WI38 (cell line): ENCODE measurements at regions not wholly inside any gene's neighbourhood (a gene's known extent, or its start where the extent isn't known, plus 50 kb on each side); places are given as distances from the start of the nearest gene placed in this dataset.

ENCODE experiments used
- H3K4me3 ChIP-seq: 2 replicates; pipeline ENCODE4 v1.5.1; 2011; ENCODE audit warnings: low read depth, mild to moderate bottlenecking, control low read depth, low read length
- TF ChIP-seq, protein P1 (sequence below): IDR thresholded peaks from 2 replicates; pipeline ENCODE4 v1.5.1; 2012; ENCODE audit warnings: low read depth, mild to moderate bottlenecking, control low read depth, low read length

DNA sequence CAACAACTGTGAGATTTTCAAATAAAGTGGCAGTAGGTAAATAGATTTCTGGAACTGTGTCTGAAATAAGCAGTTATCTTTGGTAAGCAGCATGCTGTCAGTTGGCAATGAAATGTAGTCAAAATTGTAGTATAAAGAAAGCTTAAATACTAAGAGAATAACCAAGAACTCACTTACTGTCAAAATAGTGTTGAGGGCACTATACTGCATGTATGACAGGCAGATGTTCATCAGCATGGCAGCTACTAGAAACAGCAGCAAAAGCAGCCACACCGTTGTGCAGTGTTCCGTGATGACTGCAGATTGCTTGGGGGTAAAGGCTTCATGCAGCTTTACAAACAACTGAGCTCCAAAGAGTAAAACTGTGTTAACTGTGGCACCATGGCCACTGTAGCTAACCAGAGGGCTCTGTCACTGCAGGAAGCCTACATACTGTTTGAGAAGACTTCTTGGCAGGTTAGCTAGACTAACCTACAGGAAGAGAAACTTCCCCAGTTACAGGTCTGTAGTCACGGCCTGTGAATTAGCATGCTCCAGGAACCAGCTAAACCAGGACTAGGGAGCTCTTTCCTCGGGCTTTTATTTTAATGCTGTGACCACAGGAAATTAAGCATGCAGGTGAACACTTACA, 459.7 kb downstream of the TBL1XR1 start:
- TF ChIP-seq, protein P1, sequence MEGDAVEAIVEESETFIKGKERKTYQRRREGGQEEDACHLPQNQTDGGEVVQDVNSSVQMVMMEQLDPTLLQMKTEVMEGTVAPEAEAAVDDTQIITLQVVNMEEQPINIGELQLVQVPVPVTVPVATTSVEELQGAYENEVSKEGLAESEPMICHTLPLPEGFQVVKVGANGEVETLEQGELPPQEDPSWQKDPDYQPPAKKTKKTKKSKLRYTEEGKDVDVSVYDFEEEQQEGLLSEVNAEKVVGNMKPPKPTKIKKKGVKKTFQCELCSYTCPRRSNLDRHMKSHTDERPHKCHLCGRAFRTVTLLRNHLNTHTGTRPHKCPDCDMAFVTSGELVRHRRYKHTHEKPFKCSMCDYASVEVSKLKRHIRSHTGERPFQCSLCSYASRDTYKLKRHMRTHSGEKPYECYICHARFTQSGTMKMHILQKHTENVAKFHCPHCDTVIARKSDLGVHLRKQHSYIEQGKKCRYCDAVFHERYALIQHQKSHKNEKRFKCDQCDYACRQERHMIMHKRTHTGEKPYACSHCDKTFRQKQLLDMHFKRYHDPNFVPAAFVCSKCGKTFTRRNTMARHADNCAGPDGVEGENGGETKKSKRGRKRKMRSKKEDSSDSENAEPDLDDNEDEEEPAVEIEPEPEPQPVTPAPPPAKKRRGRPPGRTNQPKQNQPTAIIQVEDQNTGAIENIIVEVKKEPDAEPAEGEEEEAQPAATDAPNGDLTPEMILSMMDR: no peak

GRCh38 chr3:176734146-176734545, 463.1 kb downstream of the TBL1XR1 start:
- TF ChIP-seq, protein P1: no peak
- no peak overlapping the region for H3K4me3 ChIP-seq

More for the DNA sequence above, 459.7 kb downstream of the TBL1XR1 start:
- no peak overlapping the region for H3K4me3 ChIP-seq

GRCh38 chr3:176724394-176724759, 472.9 kb downstream of the TBL1XR1 start:
- TF ChIP-seq, protein P1: no peak
- no peak overlapping the region for H3K4me3 ChIP-seq

DNA sequence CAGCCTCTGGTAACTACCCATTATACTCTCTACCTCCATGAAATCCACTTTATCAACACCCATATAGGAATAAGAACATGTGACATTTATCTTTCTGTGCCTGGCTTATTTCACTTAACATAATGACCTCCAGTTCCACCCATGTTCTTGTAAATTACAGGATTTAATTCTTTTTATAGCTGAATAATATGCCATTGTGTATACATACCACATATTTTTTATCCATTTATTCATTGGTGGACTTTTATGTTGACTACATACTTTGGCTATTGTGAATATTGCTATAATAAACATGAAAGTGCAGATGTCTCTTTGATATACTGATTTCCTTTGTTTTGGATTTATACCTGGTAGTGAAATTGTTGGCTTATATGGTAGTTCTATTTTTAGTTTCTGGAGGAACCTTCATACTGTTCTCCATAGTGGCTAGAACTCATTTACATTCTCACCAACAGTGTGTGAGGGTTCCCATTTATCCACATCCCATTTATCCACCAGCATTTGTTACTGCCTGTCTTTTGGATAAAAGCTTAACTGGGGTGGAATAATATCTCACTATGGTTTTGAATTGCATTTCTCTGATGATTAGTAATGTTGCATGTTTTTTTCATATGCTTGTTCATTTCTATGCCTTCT, 473.4 kb downstream of the TBL1XR1 start:
- H3K4me3 ChIP-seq: no peak overlapping the region
- TF ChIP-seq, protein P1: no peak

- TF ChIP-seq, protein P1: no peak
- no peak overlapping the region for H3K4me3 ChIP-seq
Observed at GRCh38 chr3:176714034-176714433, 483.2 kb downstream of the TBL1XR1 start.

DNA sequence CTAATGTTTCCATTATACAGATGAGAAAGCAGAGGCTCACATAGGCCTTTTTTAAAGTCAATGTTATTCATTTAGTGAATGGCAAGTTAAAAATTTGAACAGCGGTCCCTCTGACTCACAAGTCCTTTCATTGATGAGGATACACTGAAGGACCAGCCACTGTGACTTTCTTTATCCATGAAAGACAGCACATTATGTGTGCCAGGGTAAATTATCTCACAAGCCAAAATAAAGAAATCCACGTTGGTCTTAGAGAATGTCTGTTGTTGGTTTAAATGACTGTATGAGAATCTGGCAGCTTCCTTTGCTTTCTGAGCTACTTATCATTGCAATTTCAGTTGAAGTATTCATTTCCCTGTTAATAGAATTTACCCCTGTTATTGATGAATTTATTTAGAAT, 485.1 kb downstream of the TBL1XR1 start:
- H3K4me3 ChIP-seq: no peak overlapping the region
- TF ChIP-seq, protein P1: no peak

- TF ChIP-seq, protein P1: no peak
- H3K4me3 ChIP-seq: no peak overlapping the region
Observed at GRCh38 chr3:176699288-176699687, 498.0 kb downstream of the TBL1XR1 start.
